GM23338 (cell line): ENCODE measurements at regions not wholly inside any gene's neighbourhood (a gene's known extent, or its start where the extent isn't known, plus 50 kb on each side); places are given as distances from the start of the nearest gene placed in this dataset.

Experiments used
- ATAC-seq: fragments of 200-7000 bp; cut with Tn5 transposase; 3 replicates; pipeline ENCODE4 v1.9.1; 2020
- DNase-seq: peaks from one replicate; pipeline ENCODE4 v3.0.0-alpha.2; 2015; ENCODE audit warnings: low spot score
- H2AFZ ChIP-seq: fragments of 200-600 bp; sonication (generic); 2 replicates; pipeline ENCODE4 v1.8.0; 2016; ENCODE audit warnings: antibody characterized with exemption, mild to moderate bottlenecking, moderate library complexity
- H3F3A ChIP-seq: fragments of 200-600 bp; sonication (generic); replicated peaks from 2 replicates; pipeline ENCODE4 v1.8.0; 2017; ENCODE audit warnings: antibody characterized with exemption, mixed run types, low read depth
- H3K27ac ChIP-seq: fragments of 200-600 bp; sonication (generic); 2 replicates; pipeline ENCODE4 v1.6.1; 2016; ENCODE audit warnings: low read depth
- H3K27me3 ChIP-seq: fragments of 200-600 bp; sonication (generic); 2 replicates; pipeline ENCODE4 v1.8.0; 2016; ENCODE audit warnings: mild to moderate bottlenecking, mixed run types, moderate library complexity; ENCODE audit not compliant: insufficient read depth
- H3K36me3 ChIP-seq: fragments of 200-600 bp; sonication (generic); 2 replicates; pipeline ENCODE4 v1.8.0; 2016; ENCODE audit warnings: mild to moderate bottlenecking; ENCODE audit not compliant: insufficient read depth
- H3K4me1 ChIP-seq: fragments of 200-600 bp; sonication (generic); 2 replicates; pipeline ENCODE4 v1.8.0; 2016; ENCODE audit warnings: mild to moderate bottlenecking, moderate library complexity; ENCODE audit not compliant: insufficient read depth
- H3K4me2 ChIP-seq: fragments of 200-600 bp; sonication (generic); 2 replicates; pipeline ENCODE4 v1.7.1; 2017; ENCODE audit warnings: mixed run types
- H3K4me3 ChIP-seq: fragments of 200-600 bp; sonication (generic); 2 replicates; pipeline ENCODE4 v1.6.1; 2016; ENCODE audit warnings: mixed run types
- H3K79me2 ChIP-seq: fragments of 200-600 bp; sonication (generic); replicated peaks from 2 replicates; pipeline ENCODE4 v1.8.0; 2017; ENCODE audit warnings: mild to moderate bottlenecking; ENCODE audit not compliant: insufficient read depth
- H3K9me2 ChIP-seq: fragments of 200-600 bp; sonication (generic); 2 replicates; pipeline ENCODE4 v1.8.0; 2017; ENCODE audit not compliant: insufficient read depth
- H4K20me1 ChIP-seq: fragments of 200-600 bp; sonication (generic); replicated peaks from 2 replicates; pipeline ENCODE4 v1.8.0; 2017; ENCODE audit warnings: mild to moderate bottlenecking; ENCODE audit not compliant: insufficient read depth
- H3K27ac Mint-ChIP-seq: 2 replicates; pipeline ENCODE4 v1.8.0; 2020; ENCODE audit warnings: inconsistent platforms, mild to moderate bottlenecking, moderate library complexity, mixed read lengths
- H3K27me3 Mint-ChIP-seq: 3 replicates; pipeline ENCODE4 v1.8.0; 2022; ENCODE audit warnings: low read depth, mild to moderate bottlenecking, moderate library complexity, mixed read lengths, inconsistent platforms; ENCODE audit not compliant: insufficient read depth, poor library complexity
- H3K36me3 Mint-ChIP-seq: 3 replicates; pipeline ENCODE4 v1.8.0; 2021; ENCODE audit warnings: low read depth, mild to moderate bottlenecking, inconsistent platforms, moderate library complexity, mixed read lengths
- H3K4me1 Mint-ChIP-seq: 3 replicates; pipeline ENCODE4 v1.8.0; 2020; ENCODE audit warnings: mild to moderate bottlenecking, inconsistent platforms, mixed read lengths
- H3K4me3 Mint-ChIP-seq: 3 replicates; pipeline ENCODE4 v1.8.0; 2021; ENCODE audit warnings: moderate library complexity, mild to moderate bottlenecking, inconsistent platforms, mixed read lengths
- H3K9me3 Mint-ChIP-seq: 3 replicates; pipeline ENCODE4 v1.8.0; 2020; ENCODE audit warnings: moderate library complexity, mild to moderate bottlenecking, inconsistent platforms, mixed read lengths
- CREB1 ChIP-seq: fragments of 250-450 bp; sonication (Bioruptor Pico); IDR thresholded peaks from 2 replicates; pipeline ENCODE4 v1.5.0; 2020; ENCODE audit warnings: low read depth, mild to moderate bottlenecking, moderate library complexity
- ETS1 ChIP-seq: IDR thresholded peaks from 2 replicates; pipeline ENCODE4 v1.6.1; 2016; ENCODE audit warnings: antibody characterized with exemption
- EZH2 ChIP-seq: fragments of 200-600 bp; sonication (generic); IDR thresholded peaks from one replicate; pipeline ENCODE4 v1.8.0; 2017; ENCODE audit warnings: antibody characterized with exemption, mild to moderate bottlenecking, low read depth; ENCODE audit not compliant: unreplicated experiment
- EZH2phosphoT487 ChIP-seq: fragments of 200-600 bp; sonication (generic); IDR thresholded peaks from one replicate; pipeline ENCODE4 v1.8.1; 2018; ENCODE audit warnings: antibody characterized with exemption; ENCODE audit not compliant: unreplicated experiment
- JUNB ChIP-seq: IDR thresholded peaks from one replicate; pipeline ENCODE4 v1.6.1; 2016; ENCODE audit warnings: antibody characterized with exemption; ENCODE audit not compliant: unreplicated experiment
- REST ChIP-seq: IDR thresholded peaks from one replicate; pipeline ENCODE4 v1.6.1; 2018; ENCODE audit warnings: antibody characterized with exemption; ENCODE audit not compliant: unreplicated experiment
- STAT1 ChIP-seq: IDR thresholded peaks from one replicate; pipeline ENCODE4 v1.6.1; 2016; ENCODE audit warnings: antibody characterized with exemption; ENCODE audit not compliant: unreplicated experiment
- ZNF114 ChIP-seq: fragments of 250-450 bp; sonication (Bioruptor Pico); IDR thresholded peaks from 2 replicates; pipeline ENCODE4 v1.5.0; 2020; ENCODE audit warnings: mild to moderate bottlenecking, moderate library complexity
- ZNF331 ChIP-seq: fragments of 250-450 bp; sonication (Bioruptor Pico); IDR thresholded peaks from 2 replicates; pipeline ENCODE4 v1.5.0; 2020; ENCODE audit warnings: low read depth, mild to moderate bottlenecking, moderate library complexity
- ZNF462 ChIP-seq: fragments of 250-450 bp; sonication (Bioruptor Pico); IDR thresholded peaks from 2 replicates; pipeline ENCODE4 v1.5.0; 2020; ENCODE audit warnings: mild to moderate bottlenecking, moderate library complexity

GRCh38 chr7:132030086-132030568, 473.7 kb upstream of the PODXL start (continued):
- no peak for TF ChIP-seq ETS1
- no peak for TF ChIP-seq JUNB
- TF ChIP-seq ZNF462 (CRISPR knock-in tag) = no peak
- no peak for TF ChIP-seq STAT1

GRCh38 chr7:132029369-132030085, 473.1 kb upstream of the PODXL start:
- Histone ChIP-seq H3K27me3 (no peaks in the 10 kb centered on the region), H3K4me3 (no peak overlapping the region), H2AFZ (no peak overlapping the region), H3K4me1 (no peaks in the 10 kb centered on the region), H3K4me2 (no peak overlapping the region), H3K36me3 (no peaks in the 10 kb centered on the region), H4K20me1 (no peaks in the 10 kb centered on the region), H3K27ac (no peak overlapping the region), H3K79me2 (no peaks in the 10 kb centered on the region), H3K9me2 (no peaks in the 10 kb centered on the region), H3F3A (no peaks in the 10 kb centered on the region)
- no peak overlapping the region for H3K4me3 Mint-ChIP-seq
- no peaks in the 10 kb centered on the region for H3K27me3 Mint-ChIP-seq
- DNase-seq (no peak), ATAC-seq (no peak)
- no peaks in the 10 kb centered on the region for H3K9me3 Mint-ChIP-seq
- no peaks in the 10 kb centered on the region for H3K36me3 Mint-ChIP-seq
- H3K4me1 Mint-ChIP-seq = no peaks in the 10 kb centered on the region
- no peak overlapping the region for H3K27ac Mint-ChIP-seq
- no peak for TF ChIP-seq EZH2
- no peak for TF ChIP-seq CREB1 (CRISPR knock-in tag)
- no peak for TF ChIP-seq ZNF114 (CRISPR knock-in tag)
- TF ChIP-seq ZNF331 (CRISPR knock-in tag) = no peak
- no peak for TF ChIP-seq STAT1
- no peak for TF ChIP-seq EZH2phosphoT487
- no peak for TF ChIP-seq JUNB
- TF ChIP-seq REST = no peak
